Right atrium auricular region (tissue), 2 donors: ENCODE measurements at regions not wholly inside any gene's neighbourhood (a gene's known extent, or its start where the extent isn't known, plus 50 kb on each side); places are given as distances from the start of the nearest gene placed in this dataset.
"Not testable (repeated sequence)": the region's sequence is repeated elsewhere in the genome, so short reads cannot be mapped to it uniquely, and the experiment has no call there.

Source experiments
- DNase-seq: peaks from one replicate; pipeline ENCODE4 v3.0.0-alpha.2; 2019; ENCODE audit warnings: low spot score
- H3K27ac ChIP-seq, 2 donors: fragments of 200-600 bp; sonication (generic); 1 replicate in 1 of 2; 2 replicates in 1 of 2; pipeline ENCODE4 v1.5.1; 2016 to 2019
- H3K27me3 ChIP-seq, 2 donors: fragments of 200-600 bp; sonication (generic); one replicate each; pipeline versions ENCODE4 v1.5.1 to v1.6.0; 2017 to 2019
- H3K36me3 ChIP-seq: fragments of 200-600 bp; sonication (generic); one replicate; pipeline ENCODE4 v1.5.1; 2016
- H3K4me1 ChIP-seq, 2 donors: fragments of 200-600 bp; sonication (generic); one replicate each; pipeline versions ENCODE4 v1.5.1 to v1.6.0; 2017 to 2019
- H3K4me3 ChIP-seq, 2 donors: fragments of 200-600 bp; sonication (generic); 1 replicate in 1 of 2; 2 replicates in 1 of 2; pipeline ENCODE4 v1.5.1; 2017 to 2019; ENCODE audit warnings: mild to moderate bottlenecking in 1 of 2, moderate library complexity in 1 of 2
- H3K9me3 ChIP-seq, 2 donors: fragments of 200-600 bp; sonication (generic); one replicate each; pipeline ENCODE4 v1.5.1; 2019
- TF ChIP-seq, protein P1 (sequence below), 2 donors: fragments of 200-600 bp; sonication (generic); IDR thresholded peaks; one replicate each; pipeline ENCODE4 v1.5.1; 2019; ENCODE audit warnings: antibody characterized with exemption in 2 of 2

DNA sequence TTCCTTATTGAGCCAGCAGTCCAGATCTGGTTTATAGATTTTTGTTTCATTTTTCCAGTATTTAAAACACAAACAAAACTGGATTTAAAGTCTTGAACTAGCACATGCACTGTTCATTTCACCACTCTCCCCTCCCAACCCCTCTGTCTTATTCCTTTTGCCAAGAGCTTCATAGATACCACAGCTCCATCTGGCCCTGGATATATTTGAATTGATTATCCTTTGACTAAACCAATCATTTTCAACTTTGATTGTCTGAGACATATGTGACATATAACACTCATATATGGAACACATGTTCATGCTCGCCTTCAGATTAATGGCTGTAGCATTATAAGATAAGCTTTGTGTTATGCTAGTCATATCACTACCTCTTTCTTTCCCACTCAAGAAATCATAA, 376.6 kb upstream of the NAALADL2 start:
- Histone ChIP-seq H3K36me3 (no peaks in the 10 kb centered on the region), H3K27me3 (no peaks in the 10 kb centered on the region), H3K9me3 (no peaks in the 10 kb centered on the region), H3K4me3 (no peak overlapping the region), H3K27ac (no peak overlapping the region), H3K4me1 (no peaks in the 10 kb centered on the region)
- TF ChIP-seq, protein P1, sequence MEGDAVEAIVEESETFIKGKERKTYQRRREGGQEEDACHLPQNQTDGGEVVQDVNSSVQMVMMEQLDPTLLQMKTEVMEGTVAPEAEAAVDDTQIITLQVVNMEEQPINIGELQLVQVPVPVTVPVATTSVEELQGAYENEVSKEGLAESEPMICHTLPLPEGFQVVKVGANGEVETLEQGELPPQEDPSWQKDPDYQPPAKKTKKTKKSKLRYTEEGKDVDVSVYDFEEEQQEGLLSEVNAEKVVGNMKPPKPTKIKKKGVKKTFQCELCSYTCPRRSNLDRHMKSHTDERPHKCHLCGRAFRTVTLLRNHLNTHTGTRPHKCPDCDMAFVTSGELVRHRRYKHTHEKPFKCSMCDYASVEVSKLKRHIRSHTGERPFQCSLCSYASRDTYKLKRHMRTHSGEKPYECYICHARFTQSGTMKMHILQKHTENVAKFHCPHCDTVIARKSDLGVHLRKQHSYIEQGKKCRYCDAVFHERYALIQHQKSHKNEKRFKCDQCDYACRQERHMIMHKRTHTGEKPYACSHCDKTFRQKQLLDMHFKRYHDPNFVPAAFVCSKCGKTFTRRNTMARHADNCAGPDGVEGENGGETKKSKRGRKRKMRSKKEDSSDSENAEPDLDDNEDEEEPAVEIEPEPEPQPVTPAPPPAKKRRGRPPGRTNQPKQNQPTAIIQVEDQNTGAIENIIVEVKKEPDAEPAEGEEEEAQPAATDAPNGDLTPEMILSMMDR (IDR thresholded peaks at IDR 0.05), result no peak
- no peak for DNase-seq

DNA sequence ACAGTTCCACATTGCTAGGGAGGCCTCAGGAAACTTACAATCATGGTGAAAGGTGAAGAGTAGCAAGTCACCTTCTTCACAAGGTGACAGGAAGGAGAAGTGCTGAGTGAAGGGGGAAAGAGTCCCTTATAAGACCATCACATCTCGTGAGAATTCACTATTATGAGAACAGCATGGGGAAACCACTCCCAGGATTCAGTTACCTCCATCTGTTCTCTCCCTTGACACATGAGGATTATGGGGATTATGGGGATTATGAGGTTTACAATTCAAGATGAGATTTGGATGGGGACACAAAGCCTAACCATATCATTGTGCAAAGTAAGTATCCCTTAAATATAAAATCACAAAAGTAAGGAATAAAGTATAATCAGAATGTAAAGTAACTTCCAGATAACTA, 375.9 kb upstream of the NAALADL2 start:
- Histone ChIP-seq H3K27ac (no peak overlapping the region), H3K4me3 (no peak overlapping the region), H3K27me3 (no peaks in the 10 kb centered on the region), H3K36me3 (no peaks in the 10 kb centered on the region), H3K9me3 (no peaks in the 10 kb centered on the region), H3K4me1 (no peaks in the 10 kb centered on the region)
- DNase-seq, result no peak
- TF ChIP-seq, protein P1 (IDR thresholded peaks at IDR 0.05), result no peak

DNA sequence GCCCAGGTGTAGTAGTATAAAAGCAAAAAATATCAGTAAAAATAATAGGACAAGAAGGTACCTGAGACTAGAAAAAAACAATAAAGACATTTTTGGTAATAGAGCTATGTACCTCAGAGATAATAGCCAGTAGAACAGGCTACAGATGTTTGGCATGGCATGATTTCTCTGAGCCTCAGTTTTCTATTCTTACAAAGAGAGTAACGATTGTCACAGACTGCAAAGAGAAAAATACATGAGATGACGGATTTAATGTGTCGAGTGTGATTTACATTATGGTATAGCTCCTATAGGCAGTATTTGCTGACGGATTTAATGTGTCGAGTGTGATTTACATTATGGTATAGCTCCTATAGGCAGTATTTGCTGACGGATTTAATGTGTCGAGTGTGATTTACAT, 375.3 kb upstream of the NAALADL2 start:
- H3K27ac ChIP-seq, H3K36me3 ChIP-seq, DNase-seq, H3K27me3 ChIP-seq, H3K9me3 ChIP-seq, H3K4me3 ChIP-seq, H3K4me1 ChIP-seq: not testable (repeated sequence)

DNA sequence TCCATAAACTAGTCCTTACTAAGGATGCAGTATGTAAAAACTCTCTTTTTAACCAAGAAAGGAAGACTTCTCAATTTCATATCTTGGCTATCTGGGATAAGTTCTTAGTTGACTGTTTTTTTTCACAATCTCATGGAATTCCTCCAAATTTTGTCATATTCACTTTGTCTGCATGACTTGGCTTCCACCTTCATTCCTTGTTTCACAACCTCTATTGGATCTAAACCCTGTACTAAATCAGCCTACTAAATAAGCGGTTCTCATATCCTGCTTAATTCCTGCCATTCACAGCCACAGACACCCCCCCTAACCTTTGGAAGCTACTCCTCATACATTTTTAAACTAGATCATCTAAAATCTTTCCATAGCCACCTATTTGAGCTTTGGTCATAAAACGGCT, 370.6 kb upstream of the NAALADL2 start:
- H3K27ac ChIP-seq, result no peak overlapping the region
- no peaks in the 10 kb centered on the region for H3K4me1 ChIP-seq
- no peak overlapping the region for H3K4me3 ChIP-seq
- no peaks in the 10 kb centered on the region for H3K27me3 ChIP-seq
- peaks cover 0 to 6% of the 10 kb centered on the region in 2 donors for H3K9me3 ChIP-seq
- TF ChIP-seq, protein P1 (IDR thresholded peaks at IDR 0.05), result no peak
- H3K36me3 ChIP-seq, result no peaks in the 10 kb centered on the region
- DNase-seq, result no peak

DNA sequence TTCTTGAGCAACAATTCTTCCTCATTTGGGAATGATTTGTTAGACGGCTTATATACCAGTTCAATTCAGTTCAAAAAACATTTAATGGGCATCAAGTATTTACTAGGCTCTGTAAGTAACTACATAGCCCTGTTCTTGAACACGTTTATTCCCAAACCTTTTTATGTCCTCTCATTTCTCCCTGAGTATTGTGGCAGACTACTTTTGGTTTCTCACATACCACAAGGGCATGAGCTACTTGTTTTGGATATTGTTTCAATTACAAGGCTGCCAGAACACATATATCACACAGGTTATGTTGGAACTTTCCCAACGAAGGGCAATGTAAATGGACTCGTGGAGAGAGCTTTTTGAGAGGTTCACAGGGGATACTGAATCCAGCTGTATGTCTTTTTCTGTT, 363.8 kb upstream of the NAALADL2 start:
- Histone ChIP-seq H3K27ac (no peak overlapping the region), H3K36me3 (no peaks in the 10 kb centered on the region), H3K27me3 (no peaks in the 10 kb centered on the region), H3K4me3 (no peak overlapping the region), H3K4me1 (peaks cover 0 to 4% of the 10 kb centered on the region in 2 donors), H3K9me3 (no peaks in the 10 kb centered on the region)
- TF ChIP-seq, protein P1 (IDR thresholded peaks at IDR 0.05), result no peak
- no peak for DNase-seq

DNA sequence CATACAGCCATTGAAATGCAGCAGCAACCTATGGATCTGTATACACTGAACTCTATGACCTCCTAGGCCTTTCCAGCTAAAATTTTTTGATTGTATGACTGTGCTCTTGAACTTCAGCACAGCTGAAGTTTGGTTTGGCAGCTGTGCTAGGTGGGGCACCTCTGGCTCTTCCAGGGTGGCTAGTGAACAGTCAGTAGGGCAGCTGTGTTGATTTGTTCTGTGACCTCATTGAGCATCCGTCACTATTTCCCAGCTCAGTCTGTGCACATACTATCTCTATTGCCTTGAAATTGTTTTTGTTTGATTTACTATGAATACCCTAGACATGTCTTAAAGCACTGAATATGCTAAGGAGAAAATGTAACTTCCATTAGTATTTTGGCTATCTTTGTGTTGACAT, 363.2 kb upstream of the NAALADL2 start:
- Histone ChIP-seq H3K9me3 (no peaks in the 10 kb centered on the region), H3K36me3 (no peaks in the 10 kb centered on the region), H3K27ac (no peak overlapping the region), H3K4me3 (no peak overlapping the region), H3K27me3 (no peaks in the 10 kb centered on the region), H3K4me1 (peaks cover 0 to 4% of the 10 kb centered on the region in 2 donors)
- TF ChIP-seq, protein P1 (IDR thresholded peaks at IDR 0.05), result no peak
- DNase-seq, result no peak
